ENCODE measurements at regions not wholly inside any gene's neighbourhood (a gene's known extent, or its start where the extent isn't known, plus 50 kb on each side); places are given as distances from the start of the nearest gene placed in this dataset.

DNA sequence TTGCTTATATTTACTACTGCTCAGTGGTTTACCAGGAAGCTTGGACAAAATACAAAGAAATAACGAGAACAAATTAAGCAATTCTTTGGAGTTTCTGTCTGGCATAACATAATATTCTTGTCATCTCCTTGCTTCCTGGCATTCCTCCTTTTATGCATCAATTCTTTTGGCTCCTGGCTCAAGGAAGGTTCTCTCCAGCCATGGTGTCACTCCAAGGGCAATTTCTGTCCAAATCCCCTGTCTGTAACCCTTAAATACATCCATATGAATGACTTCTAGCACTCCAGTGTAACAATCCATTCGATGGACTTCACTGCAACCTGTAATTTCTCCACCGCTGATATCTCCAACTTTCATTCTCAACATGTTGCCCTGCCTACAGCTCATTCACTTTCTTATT, 617.7 kb upstream of the ANKRD30A start:
- no peaks in the 10 kb centered on the region for H3K27me3 Mint-ChIP-seq (ENCODE audit: low read depth)
- H3K9me3 Mint-ChIP-seq (ENCODE audit: low read depth) = no peaks in the 10 kb centered on the region
- DNase-seq (ENCODE audit: low spot score) = no peak
- peaks cover 11% of the 10 kb centered on the region for H3K4me1 Mint-ChIP-seq (ENCODE audit: low read depth)
- no peaks in the 10 kb centered on the region for H3K36me3 Mint-ChIP-seq (ENCODE audit: low read depth)
- no peak overlapping the region for H3K4me3 Mint-ChIP-seq (ENCODE audit: unreplicated experiment)
- no peak overlapping the region for H3K27ac Mint-ChIP-seq (ENCODE audit: unreplicated experiment)
- TF ChIP-seq, protein P1, sequence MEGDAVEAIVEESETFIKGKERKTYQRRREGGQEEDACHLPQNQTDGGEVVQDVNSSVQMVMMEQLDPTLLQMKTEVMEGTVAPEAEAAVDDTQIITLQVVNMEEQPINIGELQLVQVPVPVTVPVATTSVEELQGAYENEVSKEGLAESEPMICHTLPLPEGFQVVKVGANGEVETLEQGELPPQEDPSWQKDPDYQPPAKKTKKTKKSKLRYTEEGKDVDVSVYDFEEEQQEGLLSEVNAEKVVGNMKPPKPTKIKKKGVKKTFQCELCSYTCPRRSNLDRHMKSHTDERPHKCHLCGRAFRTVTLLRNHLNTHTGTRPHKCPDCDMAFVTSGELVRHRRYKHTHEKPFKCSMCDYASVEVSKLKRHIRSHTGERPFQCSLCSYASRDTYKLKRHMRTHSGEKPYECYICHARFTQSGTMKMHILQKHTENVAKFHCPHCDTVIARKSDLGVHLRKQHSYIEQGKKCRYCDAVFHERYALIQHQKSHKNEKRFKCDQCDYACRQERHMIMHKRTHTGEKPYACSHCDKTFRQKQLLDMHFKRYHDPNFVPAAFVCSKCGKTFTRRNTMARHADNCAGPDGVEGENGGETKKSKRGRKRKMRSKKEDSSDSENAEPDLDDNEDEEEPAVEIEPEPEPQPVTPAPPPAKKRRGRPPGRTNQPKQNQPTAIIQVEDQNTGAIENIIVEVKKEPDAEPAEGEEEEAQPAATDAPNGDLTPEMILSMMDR (IDR thresholded peaks at IDR 0.05) = no peak

DNA sequence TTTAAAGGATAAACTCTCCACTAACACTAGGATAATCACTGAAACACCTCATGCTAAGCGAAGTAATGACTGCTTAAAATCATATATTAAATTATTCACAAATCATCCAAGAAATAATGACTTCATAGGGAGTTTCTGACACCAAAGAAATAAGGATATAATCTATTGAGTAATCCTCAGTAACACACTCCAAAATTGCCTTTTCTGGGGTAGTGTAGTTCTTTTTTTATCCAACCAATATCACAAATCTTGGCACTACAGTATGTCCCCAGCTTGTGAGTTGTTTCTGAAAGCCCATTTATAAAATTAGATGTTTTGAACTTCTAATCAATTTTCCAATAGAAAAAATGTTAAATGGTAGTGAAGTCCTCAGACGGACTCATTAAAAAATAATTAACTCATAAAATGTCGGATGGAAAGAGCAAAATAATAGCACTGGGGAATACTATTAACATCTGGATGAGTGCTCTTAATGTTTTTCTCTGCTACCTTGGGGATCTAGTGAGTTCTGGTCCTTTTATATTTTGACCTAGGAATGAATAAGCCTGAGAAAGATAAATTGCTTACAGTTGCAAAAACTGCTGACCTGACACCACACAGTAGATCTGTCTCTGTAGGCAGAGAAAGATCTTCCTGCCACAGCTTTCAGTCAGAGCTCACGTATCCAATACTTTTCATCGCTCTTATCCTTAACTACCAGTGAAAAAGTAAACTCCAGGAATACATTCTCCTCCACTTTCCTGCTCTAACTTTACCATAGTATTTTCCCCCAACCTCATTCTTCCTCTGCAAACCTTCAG, 618.5 kb upstream of the ANKRD30A start:
- H3K4me3 Mint-ChIP-seq (ENCODE audit: unreplicated experiment) = no peak overlapping the region
- no peaks in the 10 kb centered on the region for H3K9me3 Mint-ChIP-seq (ENCODE audit: low read depth)
- no peaks in the 10 kb centered on the region for H3K36me3 Mint-ChIP-seq (ENCODE audit: low read depth)
- DNase-seq (ENCODE audit: low spot score) = no peak
- TF ChIP-seq, protein P1 (IDR thresholded peaks at IDR 0.05) = no peak
- peaks cover 11% of the 10 kb centered on the region for H3K4me1 Mint-ChIP-seq (ENCODE audit: low read depth)
- no peak overlapping the region for H3K27ac Mint-ChIP-seq (ENCODE audit: unreplicated experiment)
- no peaks in the 10 kb centered on the region for H3K27me3 Mint-ChIP-seq (ENCODE audit: low read depth)

DNA sequence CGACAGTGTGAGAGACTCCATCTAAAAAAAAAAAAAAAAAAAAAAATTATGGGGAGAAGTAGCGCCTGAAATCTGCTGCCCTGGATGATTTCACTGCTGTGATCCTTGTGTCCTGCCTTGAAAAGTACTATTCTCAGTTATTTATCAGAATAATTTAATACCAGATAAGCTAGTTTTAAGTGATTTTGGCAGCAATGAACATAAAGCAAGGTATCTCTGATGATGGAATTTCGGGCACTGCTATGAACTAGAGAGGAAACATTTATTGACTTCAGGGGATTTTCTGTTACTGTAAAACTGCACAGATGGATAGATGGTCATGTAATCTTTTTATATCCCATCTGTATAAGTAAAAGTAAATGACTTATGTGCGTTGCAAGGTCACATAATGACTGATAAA, 619.1 kb upstream of the ANKRD30A start:
- DNase-seq (ENCODE audit: low spot score) = no peak
- Mint-ChIP-seq H3K4me3 (ENCODE audit: unreplicated experiment) (no peak overlapping the region), H3K27me3 (ENCODE audit: low read depth) (no peaks in the 10 kb centered on the region), H3K27ac (ENCODE audit: unreplicated experiment) (no peak overlapping the region), H3K9me3 (ENCODE audit: low read depth) (peaks cover 4% of the 10 kb centered on the region), H3K4me1 (ENCODE audit: low read depth) (peaks cover 11% of the 10 kb centered on the region), H3K36me3 (ENCODE audit: low read depth) (no peaks in the 10 kb centered on the region)
- TF ChIP-seq, protein P1 (IDR thresholded peaks at IDR 0.05) = no peak

DNA sequence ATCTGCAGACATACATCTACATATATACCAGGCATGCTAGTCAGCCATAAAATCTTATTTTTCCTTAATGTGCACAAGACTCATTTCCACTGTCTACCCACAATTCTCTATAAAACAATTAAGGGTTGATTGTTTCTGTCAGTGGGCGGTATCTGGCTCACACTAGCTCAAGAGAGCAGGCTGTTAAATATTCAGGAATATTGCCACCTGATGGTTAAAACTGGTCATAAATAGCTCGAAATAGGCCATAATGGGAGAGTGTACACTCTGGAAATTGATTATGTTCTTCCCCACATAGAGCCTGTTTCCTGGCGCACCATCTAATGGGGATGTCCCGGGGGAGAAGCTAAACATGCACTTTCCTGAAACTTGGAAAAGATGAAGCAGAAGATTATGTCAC, 620.6 kb upstream of the ANKRD30A start:
- Mint-ChIP-seq H3K27me3 (ENCODE audit: low read depth) (no peaks in the 10 kb centered on the region), H3K27ac (ENCODE audit: unreplicated experiment) (no peak overlapping the region), H3K4me3 (ENCODE audit: unreplicated experiment) (no peak overlapping the region), H3K9me3 (ENCODE audit: low read depth) (peaks cover 4% of the 10 kb centered on the region), H3K36me3 (ENCODE audit: low read depth) (no peaks in the 10 kb centered on the region), H3K4me1 (ENCODE audit: low read depth) (peaks cover 22% of the 10 kb centered on the region)
- TF ChIP-seq, protein P1 (IDR thresholded peaks at IDR 0.05) = peak; percentile 55
- no peak for DNase-seq (ENCODE audit: low spot score)

DNA sequence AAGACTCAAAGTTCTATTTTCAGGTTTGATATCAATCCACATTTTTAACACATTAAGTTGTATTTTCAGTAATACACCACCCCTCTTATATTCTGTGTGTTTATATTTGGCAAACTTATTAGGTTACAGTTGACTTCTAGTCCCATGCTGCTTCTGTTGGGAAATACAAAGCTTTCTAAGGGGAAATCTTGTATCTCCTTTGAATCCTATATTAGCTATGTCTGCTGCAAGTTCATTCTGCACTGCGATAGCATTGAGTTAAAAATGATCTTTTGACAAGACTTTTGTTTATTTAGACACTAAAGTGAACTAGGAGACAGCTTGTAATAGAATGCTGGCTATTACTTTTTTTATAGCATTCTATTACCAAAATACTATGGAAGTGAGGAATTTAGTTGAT, 625.1 kb upstream of the ANKRD30A start:
- Mint-ChIP-seq H3K36me3 (ENCODE audit: low read depth) (no peaks in the 10 kb centered on the region), H3K9me3 (ENCODE audit: low read depth) (peaks cover 4% of the 10 kb centered on the region), H3K4me1 (ENCODE audit: low read depth) (peaks cover 49% of the 10 kb centered on the region), H3K4me3 (ENCODE audit: unreplicated experiment) (no peak overlapping the region), H3K27me3 (ENCODE audit: low read depth) (no peaks in the 10 kb centered on the region), H3K27ac (ENCODE audit: unreplicated experiment) (no peak overlapping the region)
- no peak for DNase-seq (ENCODE audit: low spot score)
- TF ChIP-seq, protein P1 (IDR thresholded peaks at IDR 0.05) = no peak

Data from chondrocyte (in vitro differentiated cells).